GM21825 (cell line): ENCODE measurements at regions not wholly inside any gene's neighbourhood (a gene's known extent, or its start where the extent isn't known, plus 50 kb on each side); places are given as distances from the start of the nearest gene placed in this dataset.
"Not testable (repeated sequence)": the region's sequence is repeated elsewhere in the genome, so short reads cannot be mapped to it uniquely, and the experiment has no call there.

Experiments used
- ATAC-seq: cut with Tn5 transposase; IDR thresholded peaks from one replicate; pipeline ENCODE4 v1.9.1; 2021; ENCODE audit warnings: mild to moderate bottlenecking, moderate library complexity; ENCODE audit not compliant: unreplicated experiment

DNA sequence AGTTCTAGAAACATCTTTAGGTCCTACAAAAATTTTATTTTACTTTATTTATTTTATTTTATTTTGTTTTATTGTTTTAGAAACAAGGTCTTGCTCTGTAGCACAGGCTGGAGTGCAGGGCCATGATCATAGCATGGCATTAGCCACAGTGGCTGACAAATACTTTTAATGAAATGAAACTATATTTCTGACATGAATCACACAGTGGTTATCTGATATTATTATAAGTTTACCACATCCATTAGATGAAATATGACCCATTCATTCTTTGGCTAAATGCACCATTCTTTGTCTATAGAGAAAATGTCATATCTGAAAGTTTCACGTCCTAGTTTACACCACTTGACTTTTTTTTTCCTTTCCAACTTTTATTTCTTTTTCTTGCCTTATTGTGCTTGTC, 613.4 kb upstream of the ADAMTS5 start:
- ATAC-seq, result no peak

- no peak for ATAC-seq
These were observed 611.9 kb upstream of the ADAMTS5 start for GRCh38 chr21:27578741-27579265.

GRCh38 chr21:27572696-27573095, 605.8 kb upstream of the ADAMTS5 start:
- no peak for ATAC-seq

DNA sequence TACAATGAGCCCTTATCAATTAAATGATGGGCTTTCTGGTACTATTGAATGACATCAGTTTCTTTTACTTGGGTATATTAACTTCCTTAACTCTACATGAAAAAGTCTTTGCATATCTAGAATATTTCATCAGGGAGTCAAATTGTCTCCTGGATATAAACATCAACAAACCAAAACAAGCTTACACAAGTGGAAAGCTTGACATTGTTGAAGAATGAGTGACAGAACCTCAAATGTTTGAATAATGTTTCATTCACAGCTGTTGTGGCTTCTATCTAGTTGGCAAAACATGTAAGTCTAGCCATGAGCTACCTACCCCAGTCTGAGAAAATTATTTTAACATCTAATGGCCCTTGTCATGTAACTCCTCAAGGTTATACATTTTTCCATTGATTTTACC, 604.8 kb upstream of the ADAMTS5 start:
- ATAC-seq, result no peak

GRCh38 chr21:27570306-27570868, 603.5 kb upstream of the ADAMTS5 start:
- ATAC-seq, result no peak

GRCh38 chr21:27569831-27570230, 602.9 kb upstream of the ADAMTS5 start:
- no peak for ATAC-seq

- ATAC-seq, result no peak
These were observed 602.2 kb upstream of the ADAMTS5 start for GRCh38 chr21:27569091-27569490.

- no peak for ATAC-seq
These were observed 600.5 kb upstream of the ADAMTS5 start for GRCh38 chr21:27567381-27567780.

GRCh38 chr21:27566521-27566920, 599.6 kb upstream of the ADAMTS5 start:
- ATAC-seq, result no peak

GRCh38 chr21:27565364-27565763, 598.5 kb upstream of the ADAMTS5 start:
- ATAC-seq, result no peak

DNA sequence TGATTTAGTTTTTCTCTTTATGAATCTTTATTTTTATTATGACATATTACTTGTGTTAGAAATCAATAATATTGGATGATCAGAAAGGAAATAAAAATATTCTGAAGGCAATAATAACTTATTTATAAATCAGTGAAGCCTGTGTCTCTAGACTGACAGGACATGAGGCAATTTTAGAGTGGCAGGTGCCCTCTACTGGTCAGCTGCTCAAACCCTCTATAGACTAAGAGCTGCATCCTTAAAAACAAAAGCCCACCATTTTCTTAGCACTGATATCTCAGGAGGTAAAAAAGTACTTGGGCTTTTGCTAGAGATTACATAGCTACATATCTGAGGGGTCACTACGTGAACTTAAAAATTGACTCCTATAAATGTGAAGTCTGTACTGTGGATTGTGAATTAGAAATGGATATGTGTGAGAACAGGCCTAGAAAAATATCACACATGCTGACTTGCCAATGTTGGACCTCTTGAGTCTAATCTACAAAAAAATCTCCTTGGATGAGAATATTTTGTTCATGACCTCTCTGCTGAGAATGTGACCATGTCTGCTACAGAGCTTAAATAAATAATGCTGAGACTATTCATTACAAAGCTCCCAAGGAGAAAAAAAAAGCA, 597.9 kb upstream of the ADAMTS5 start:
- ATAC-seq, result no peak

GRCh38 chr21:27562303-27562702, 595.4 kb upstream of the ADAMTS5 start:
- ATAC-seq, result no peak

GRCh38 chr21:27561116-27561515, 594.2 kb upstream of the ADAMTS5 start:
- no peak for ATAC-seq

- no peak for ATAC-seq
These were observed 590.5 kb upstream of the ADAMTS5 start for GRCh38 chr21:27557356-27557755.

DNA sequence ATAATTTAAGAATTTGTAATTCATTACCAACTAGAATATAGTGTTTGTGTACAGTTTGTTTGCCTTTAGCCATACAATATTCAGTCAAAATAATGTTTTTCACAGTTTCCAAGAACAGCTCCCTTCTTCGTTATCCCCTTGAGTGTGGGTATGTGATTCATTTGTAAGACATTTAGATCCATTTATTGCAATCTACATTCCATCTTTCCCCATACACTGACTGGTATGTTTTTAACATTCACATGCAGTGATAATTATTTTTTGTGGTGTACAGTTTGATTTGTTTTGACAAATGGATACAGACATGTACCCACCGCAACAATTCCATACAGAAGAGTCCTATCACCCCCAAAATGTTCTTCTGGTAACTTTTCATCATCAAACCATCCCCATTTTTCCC, 589.1 kb upstream of the ADAMTS5 start:
- ATAC-seq, result no peak

- no peak for ATAC-seq
These were observed 583.4 kb upstream of the ADAMTS5 start for GRCh38 chr21:27550287-27550686.

- no peak for ATAC-seq
These were observed 581.6 kb upstream of the ADAMTS5 start for GRCh38 chr21:27548486-27548885.

DNA sequence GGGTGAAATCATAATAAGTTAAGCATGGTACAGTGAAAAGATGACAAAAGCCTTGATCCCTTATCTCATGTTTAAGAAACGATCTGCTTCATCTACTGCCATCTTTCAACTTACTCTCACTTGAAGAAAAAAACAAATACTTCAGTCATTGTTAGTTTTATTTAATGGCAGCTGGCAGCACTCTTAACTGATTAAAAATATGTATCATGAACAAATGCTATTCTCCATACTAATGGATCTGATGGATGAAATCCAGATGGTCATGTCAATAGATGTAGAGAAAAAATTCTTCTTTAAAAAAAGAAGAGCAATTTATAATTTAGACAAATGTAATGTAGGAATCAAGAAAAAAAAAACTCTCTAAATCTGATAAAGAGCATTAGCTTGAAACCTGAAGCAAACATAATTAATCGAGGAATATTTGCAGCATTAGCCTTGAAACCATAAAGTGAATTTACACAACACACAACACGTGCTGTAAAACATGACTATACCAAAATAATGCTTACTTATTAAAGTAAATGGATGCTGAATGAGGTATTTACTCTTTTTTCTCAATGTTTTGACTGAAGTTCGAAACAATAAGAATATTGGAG, 579.0 kb upstream of the ADAMTS5 start:
- ATAC-seq, result no peak

- not testable (repeated sequence) for ATAC-seq
These were observed 575.2 kb upstream of the ADAMTS5 start for GRCh38 chr21:27542126-27542525.

DNA sequence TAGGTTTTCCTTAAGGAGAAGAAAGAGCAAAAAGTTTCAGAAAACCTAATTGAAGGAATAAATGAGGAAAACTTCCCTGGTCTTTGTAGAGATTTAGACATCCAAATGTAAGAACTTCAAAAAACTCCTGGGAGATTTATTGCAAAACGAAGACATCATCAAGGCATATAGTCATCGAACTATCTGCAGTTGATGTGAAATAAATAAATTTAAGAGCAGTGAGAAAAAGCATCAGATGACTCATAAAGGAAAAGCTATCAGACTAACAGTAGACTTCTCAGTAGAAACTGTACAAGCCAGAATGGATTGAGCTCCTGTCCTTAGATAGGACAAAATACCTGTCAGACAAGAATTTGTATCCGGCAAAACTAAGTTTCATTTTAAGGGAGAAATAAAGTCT, 569.4 kb upstream of the ADAMTS5 start:
- no peak for ATAC-seq

DNA sequence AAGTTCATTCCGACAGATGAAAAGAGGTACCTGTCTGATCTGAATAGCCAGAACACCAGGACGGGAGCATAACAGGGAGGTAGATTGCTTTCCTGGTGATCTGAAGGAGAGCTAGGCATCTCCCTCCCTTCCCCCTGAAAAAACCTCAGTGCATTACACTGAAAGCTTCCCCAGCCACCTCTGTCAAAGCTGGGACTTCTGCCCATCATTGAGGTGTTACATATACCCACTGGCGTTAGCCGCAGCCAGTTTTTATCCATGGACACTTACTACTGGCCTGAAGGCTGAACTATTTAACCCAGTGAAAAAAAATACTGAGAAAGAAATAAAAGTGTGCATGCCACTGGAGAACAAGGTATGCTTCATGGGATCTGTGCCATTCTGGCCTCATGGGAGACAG, 568.3 kb upstream of the ADAMTS5 start:
- ATAC-seq, result no peak

GRCh38 chr21:27534206-27534605, 567.3 kb upstream of the ADAMTS5 start:
- ATAC-seq, result no peak
